GM10266 (cell line): ENCODE measurements at regions not wholly inside any gene's neighbourhood (a gene's known extent, or its start where the extent isn't known, plus 50 kb on each side); places are given as distances from the start of the nearest gene placed in this dataset.
"Not testable (repeated sequence)": the region's sequence is repeated elsewhere in the genome, so short reads cannot be mapped to it uniquely, and the experiment has no call there.

Experiments
- DNase-seq: peaks from one replicate; pipeline ENCODE4 v3.0.0; 2012; ENCODE audit errors: extremely low spot score
- CTCF ChIP-seq: IDR thresholded peaks from 2 replicates; pipeline ENCODE4 v1.5.1; 2012; ENCODE audit warnings: mild to moderate bottlenecking, low read depth; ENCODE audit not compliant: control insufficient read depth, insufficient read depth; ENCODE audit errors: missing control alignments

- DNase-seq: no peak
- TF ChIP-seq CTCF: no peak
Observed at GRCh38 chr13:97881556-97881955, 71.9 kb upstream of the IPO5 start.

- TF ChIP-seq CTCF: no peak
- DNase-seq: no peak
Observed at GRCh38 chr13:97883396-97883795, 70.1 kb upstream of the IPO5 start.

- no peak for TF ChIP-seq CTCF
- no peak for DNase-seq
Observed at GRCh38 chr13:97884707-97885468, 68.6 kb upstream of the IPO5 start.

- TF ChIP-seq CTCF: no peak
- no peak for DNase-seq
Observed at GRCh38 chr13:97885641-97886040, 67.8 kb upstream of the IPO5 start.

GRCh38 chr13:97889803-97890202 is 63.7 kb upstream of the IPO5 start:
- TF ChIP-seq CTCF: no peak
- no peak for DNase-seq

- TF ChIP-seq CTCF: no peak
Observed at GRCh38 chr13:97890573-97890972, 62.9 kb upstream of the IPO5 start.

GRCh38 chr13:97891964-97892363 is 61.5 kb upstream of the IPO5 start:
- DNase-seq: not testable (repeated sequence)

More at GRCh38 chr13:97890573-97890972, 62.9 kb upstream of the IPO5 start:
- DNase-seq: no peak

GRCh38 chr13:97892717-97893116 is 60.8 kb upstream of the IPO5 start:
- no peak for TF ChIP-seq CTCF
- DNase-seq: no peak
